ENCODE measurements at regions not wholly inside any gene's neighbourhood (a gene's known extent, or its start where the extent isn't known, plus 50 kb on each side); places are given as distances from the start of the nearest gene placed in this dataset.

DNA sequence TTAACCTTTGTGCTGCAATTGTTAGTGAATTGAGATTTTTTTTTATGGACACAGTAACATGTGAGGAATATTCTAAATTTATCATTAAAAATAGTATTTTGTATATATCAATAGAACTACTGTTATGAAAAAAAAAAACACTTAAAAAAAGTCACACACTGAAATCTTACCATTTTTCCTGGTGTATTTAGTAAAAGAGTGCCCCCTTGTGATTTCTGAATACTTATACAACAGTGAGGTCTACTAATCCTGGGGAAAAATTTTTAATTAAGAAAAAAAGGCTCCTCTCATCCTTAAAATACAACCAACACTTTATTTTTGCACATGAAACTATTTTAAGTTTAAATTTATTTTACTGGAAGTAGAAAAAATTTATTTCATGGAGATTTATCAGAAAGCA is 56.4 kb upstream of the SPOCK3 start:
- no peak for DNase-seq

DNA sequence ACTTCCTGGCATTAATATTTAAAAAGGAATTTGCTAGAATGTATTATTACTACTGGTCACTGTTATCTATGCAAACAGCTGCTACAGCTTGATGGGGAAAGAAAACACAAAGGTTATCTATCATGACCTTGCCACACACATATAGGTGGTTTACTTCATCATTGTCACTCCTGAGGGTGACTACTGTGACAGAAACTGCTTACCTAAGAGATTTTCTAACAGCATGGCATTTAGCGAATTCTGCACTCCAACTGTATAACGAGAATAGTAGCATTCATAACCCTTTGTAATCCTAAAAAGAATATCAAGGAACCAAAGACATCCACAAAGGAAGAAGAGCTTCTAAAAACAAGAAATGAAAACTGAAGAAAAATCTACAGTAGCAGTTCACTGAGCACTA is 74.6 kb upstream of the SPOCK3 start:
- DNase-seq = no peak

DNA sequence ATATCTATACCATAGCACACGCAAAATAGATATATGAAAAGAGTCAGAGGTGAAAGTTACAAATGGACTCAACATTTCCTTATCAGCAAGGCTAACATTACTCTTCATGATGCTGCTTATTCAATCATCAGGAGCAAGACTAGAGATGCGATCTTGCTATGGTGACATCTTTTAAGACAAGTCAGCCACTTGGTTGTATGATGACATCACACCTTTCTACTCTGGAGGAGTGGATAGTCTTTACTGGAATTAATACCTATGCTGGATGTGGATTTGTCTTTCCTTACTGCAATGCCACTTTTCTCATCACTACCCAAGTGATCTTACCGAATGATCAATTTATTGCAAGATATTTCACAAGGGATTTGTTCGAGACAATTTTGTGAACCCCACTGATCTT is 87.0 kb upstream of the SPOCK3 start:
- no peak for DNase-seq

DNA sequence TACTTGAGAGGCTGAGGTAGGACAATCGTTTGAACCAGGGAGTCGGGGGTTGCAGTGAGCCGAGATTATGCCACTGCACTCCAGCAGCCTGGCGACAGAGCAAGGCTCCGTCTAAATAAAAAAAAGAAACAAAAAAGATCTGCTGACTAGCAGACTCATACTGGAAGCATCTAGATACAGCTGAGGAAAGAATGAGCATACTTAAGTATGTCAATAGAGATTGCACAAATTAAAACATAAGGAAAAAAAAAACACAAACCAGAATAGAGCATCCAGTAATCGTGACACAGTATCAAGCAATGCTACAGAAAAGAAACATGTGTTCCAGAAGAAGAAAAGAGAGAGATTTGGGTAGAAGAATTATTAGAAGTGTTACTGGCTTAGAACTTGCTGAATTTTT is 105.5 kb upstream of the SPOCK3 start:
- DNase-seq = no peak

DNA sequence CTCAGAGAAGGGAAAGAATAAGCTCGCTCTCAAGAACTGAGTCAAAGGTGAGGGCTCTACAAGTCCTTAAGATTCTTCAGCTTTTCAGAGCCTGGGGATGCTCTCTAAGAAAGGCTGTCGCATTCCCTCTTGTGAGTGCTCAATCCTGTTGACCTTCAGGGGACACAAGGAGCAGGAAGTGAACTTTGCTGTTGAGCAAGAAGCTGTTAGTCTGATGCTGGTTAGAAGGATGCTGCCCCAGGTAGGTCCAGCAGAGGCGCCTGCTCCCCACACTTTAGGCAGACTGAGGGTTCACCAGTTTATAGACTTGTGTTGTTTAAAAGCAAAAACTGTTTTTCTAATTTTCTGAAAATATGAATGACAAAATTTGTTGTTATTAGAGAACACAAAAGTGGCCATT is 125.4 kb upstream of the SPOCK3 start:
- DNase-seq = no peak

DNA sequence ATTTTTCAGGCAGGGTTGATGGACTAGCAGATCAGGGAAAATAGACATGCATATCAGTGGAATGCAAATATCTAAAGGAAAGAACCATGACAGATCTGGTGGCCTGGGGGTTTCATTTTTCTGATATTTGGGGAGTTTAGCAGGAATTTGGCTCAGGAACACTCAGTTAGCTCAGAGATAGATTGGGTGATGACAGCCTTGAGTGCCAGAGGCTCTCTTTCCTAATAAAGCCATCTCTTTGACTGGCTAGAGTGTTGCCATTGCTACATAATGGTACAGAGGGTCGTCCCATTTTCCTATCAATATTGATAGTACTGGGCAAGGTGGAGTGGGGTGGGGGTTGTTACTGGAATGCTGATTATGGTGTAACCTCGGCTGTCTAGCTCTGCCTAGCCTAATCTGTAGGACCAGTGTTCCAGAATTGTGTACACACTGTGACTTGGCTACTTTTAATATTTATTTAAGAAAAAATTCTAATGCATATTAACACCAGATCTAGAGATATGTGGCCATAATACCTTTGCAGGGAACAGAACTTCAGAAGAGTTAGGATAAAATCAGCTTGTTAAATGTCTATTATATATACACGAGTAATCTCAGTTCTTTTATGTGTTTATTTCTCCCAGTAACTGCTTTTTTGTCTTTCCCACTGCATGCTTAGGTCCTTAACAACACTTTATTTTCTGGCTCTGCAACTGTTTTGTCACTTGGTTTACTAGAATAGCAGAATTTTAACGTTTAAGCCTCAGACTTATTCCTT is 145.0 kb upstream of the SPOCK3 start:
- DNase-seq = no peak

DNA sequence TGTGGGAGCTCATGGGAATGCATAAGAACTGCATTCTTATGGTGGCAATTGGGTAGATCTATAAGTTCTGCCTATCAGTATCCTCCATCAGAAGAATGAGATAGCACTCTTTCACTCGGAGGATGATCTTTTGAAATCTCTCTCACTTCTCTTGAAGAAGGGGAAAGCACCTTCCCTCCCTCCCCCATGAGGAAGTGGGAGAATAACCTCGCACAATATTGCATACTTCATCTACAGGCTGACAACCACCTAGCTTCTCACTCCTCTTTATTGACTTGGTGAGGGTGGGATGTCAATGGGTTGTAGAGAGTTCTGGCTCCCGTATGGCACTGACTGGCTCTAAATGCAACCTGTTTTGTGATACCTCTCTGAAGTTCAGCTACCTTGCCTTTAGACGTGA is 146.7 kb upstream of the SPOCK3 start:
- no peak for DNase-seq

DNA sequence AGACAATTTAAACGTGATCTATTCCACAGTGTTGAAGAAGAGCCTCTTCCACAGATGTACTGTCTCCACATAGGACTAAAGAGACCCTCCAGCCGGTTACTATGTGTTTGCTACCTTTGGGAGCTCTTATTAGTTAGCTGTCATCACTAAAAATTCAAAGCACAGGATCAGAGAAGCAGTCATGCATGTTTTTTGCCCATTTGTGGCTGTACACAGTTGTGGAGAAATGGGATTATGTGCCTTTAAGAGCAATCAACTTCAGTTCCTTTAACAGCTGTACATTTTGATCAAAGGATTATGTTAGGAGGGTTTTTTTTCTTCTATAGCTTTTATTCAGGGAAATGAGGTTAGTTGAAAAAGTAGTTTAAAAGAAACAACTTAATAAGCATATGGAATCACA is 149.0 kb upstream of the SPOCK3 start:
- DNase-seq = no peak

DNA sequence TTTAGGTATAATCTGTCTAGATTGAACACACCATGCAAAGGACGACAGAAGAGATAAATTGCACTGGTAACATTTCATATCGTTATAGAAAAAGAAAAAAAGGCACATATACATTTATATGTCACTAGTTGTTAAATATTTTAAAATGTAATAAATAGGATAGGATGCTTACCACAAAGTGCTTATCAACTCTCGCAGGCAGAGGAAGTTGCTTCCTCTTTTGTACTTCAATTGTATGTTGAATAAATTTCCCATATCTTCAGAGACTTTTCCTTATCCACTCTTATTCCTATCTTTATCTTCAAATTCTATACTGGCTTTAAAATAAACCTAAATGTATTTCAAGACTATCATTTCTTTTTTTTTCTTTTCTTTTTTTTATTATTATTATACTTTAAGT is 163.3 kb upstream of the SPOCK3 start:
- no peak for DNase-seq

DNA sequence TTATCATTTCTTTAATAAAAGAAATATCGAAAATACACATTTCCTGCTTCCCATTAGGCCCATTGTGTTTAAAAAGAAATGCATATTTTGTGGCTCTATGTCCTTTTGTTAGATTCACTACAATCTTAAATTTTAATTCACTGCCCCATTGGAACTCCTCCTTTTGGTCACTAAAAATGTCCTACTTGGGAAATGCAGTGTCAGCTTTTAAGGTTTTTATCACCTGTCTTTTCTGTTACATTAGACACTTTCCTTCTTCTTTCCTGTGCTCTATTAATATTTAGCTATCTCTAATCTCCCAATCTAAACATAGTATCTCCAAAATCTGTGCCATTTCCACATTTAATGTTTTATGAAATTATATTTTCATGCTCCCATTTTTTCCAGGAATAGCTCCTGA is 164.9 kb upstream of the SPOCK3 start:
- DNase-seq = no peak

DNA sequence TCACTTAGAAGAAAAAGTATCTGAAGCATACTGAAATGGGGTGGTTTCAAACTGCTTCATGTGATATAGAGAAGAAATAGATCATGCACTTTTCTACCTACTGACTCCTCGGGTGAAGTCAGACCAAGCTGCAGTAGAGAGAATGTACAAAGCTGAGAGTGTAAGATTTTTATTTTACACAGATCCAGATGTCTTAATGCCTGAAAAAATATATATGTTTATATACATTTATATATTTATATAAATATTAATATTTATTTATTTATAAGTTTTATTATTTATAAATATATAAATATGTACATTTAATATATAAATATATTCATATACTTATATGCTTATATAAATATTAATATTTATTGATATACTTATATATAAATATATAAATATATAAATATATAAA is 171.9 kb upstream of the SPOCK3 start:
- no peak for DNase-seq

DNA sequence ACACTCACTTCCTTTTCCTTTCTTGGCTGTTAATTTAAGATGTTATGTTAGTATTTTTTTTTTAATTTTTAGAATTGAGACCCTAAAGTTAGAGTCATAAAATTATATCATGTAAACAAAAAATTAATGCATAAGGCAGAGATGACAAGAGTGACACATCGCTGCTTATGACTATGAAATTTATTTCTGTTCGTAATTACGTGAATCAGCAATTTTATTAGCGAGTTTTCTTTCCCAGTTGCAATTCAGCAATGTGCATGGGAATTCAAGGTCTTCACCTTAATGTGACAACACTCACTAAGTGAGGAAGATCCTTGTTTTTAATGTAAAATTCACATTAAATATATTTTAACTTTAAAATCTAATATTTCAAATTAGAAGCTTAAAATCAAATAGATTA is 181.2 kb upstream of the SPOCK3 start:
- no peak for DNase-seq

DNA sequence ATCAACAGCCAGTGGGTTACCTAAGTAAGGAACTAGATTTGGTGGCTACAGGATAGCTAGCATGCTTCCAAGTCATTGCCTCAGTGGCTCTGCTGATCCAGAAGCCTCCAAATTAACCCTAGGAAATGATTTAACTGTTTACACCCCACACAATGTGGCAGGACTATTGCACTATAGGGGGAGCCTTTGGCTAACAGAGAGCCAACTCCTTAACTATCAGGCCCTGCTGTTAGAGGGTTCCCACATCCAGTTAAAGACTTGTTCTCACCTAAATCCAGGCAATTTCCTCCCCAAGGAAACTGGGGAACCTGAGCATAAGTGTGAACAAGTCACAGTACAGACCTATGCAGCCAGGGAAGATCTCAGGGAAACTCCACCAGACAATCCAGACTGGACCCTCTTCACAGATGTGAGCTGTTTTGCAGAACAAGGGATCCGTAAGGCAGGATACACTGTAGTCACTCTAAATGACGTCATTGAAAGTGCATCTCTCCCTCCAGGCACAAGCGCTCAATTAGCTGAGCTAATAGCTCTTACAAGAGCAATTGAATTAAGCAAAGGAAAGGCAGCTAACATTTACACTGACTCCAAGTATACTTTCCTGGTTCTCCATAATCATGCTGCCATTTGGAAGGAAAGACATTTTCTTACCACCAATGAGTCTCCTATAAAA is 185.3 kb upstream of the SPOCK3 start:
- DNase-seq = no peak

DNA sequence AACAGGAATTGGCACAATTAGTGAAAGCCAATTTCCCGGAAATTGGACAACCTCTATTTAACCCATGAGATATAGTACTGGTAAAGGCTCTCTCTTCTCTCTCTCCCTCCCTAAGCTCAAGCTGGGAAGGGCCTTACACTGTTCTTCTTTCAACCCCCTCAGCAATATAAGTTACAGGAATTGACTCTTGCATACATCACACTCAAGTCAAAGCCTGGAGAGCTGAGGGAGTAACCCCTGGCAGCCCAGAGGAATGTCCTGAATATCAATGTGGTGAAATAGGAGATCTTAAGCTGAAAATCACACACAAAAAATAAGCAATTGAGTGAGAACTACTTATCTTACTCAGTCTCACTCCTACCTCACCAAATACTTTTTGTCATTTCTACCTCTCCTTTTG is 186.9 kb upstream of the SPOCK3 start:
- DNase-seq = no peak

DNA sequence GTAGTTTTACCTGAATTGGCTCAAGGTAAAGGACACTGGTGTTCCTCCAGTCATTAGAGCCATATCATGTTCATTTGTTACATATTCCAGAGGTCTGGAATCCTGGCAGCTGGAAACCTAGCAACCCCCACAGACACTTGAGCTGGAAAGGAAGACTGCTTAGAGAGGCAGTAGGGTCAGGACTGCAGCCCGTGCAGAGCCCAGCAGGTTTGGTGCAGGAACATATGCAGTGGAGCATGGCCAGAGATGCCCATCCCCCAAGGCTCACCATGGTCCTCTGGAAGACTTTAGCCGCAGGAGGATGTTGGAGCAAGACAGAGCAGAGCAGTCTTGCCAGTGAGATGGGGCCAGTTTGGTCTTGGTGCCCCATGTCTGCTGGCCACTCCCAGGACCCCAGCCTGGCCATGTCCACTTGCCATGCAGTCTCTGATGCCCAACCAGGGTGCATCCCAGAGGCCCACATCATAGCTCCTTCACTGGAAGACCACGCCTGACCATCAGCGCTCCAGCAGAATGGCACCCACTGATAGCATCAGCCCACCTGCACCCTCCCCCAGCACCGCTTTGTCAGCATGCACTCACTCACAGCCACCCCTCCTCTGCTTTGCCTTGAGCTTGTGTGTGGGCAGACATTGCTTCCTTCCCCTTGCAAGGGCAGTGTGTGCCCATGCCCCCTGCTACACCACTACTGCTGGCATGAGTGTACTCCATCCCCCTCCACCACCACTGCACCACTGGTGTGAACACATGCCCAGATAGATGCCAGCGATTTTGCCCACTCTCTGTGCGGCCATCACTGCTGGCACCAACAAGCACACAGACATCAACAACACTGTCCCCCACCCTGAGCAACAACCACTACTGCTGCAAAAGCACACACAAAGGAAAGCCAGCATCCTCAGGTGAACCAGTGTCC is 190.3 kb upstream of the SPOCK3 start:
- DNase-seq = no peak

DNA sequence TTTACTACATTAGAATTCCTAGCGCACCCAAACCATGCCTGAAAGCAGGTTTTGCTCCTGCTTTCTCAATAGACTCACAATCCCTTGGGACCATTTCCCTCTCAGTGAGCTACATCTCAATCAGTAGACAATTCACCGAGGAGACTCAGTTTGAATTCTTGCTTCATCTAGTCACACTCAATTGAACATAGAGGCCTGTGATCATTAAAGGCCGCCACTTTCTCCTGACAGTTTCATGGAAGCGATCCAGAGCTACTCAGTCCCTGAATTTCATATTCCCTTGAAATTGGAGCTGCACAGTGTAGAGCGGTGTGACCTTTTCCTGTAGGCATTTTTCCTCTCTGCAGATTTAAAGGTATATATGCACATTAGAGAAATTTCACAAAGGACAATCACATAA is 193.9 kb upstream of the SPOCK3 start:
- no peak for DNase-seq

DNA sequence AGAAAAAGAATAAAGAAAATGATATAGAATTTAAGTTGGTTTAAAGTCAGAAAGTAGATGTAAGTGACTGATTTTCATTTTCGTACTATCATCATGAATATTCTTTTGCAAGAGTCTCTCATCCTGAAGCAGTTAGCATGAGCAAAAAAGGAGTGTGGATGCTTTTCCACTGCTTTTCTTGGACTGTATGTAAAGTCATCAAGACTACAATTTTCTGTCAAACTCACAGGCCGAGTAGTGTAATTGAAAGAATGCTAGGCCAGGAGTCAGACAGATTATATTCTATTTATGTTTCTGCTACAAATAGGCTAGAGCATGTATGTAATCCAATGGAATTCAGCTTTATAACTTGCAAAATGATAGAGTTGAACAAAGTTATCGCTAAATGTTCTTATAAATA is 197.1 kb upstream of the SPOCK3 start:
- no peak for DNase-seq

DNA sequence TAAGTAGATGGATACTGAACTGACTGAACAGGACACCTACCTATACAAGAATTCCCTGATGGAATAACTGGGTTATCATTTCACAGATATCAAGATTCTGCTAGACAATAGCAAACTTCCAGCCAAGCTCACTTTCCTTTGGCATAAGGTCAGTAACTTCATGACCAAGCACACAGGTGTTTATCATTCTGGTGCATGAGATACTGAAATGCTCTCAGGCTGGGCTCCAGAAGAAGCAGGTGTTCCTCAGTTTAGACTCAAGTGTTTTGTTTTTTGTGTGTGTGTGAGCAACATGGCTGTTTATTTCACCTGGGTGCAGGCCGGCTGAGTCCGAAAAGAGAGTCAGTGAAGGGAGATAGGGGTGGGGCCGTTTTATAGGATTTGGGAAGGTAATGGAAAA is 201.5 kb upstream of the SPOCK3 start:
- DNase-seq = no peak

DNA sequence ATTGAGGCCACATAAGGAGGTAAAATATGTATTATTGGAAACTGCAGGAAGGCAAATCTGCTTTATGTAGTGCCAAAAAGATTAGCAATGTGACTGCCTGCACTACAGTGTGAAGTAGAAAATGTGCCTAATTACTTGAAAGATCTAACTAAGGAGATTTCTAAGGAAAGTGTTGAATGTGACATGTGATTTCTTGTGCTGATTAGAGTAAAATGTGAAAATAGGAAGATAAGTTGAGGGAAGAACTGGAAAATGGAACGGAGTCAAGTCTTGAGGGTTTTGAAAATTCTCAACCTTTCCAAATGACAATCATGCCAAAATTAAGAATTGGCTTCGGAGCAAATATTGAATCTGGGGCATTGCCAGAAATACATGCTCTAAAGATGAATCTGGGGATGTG is 209.5 kb upstream of the SPOCK3 start:
- no peak for DNase-seq

DNA sequence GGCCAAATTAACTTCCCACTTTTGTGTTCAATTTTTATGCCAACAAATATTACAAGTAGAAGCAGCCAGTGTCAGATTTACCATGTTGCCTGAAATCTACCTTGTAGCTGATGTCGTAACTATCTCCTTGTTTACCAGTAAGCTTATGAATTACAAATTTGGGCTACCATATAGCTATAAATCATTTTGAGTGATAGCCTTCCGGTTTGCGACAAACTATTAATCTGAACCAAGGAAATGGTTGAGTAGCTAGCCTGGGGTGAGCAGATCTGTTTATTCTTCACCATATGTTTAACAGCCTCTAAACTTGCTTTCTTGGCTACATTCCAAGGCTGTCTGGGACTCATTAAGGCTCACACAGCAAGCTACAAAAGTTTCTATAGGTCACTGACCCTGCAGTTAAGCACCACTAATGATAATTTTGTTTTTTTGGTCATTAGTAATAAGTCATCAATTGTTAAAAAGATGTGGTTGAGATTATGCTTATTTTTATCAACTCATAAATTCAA is 218.7 kb upstream of the SPOCK3 start:
- DNase-seq = no peak

DNA sequence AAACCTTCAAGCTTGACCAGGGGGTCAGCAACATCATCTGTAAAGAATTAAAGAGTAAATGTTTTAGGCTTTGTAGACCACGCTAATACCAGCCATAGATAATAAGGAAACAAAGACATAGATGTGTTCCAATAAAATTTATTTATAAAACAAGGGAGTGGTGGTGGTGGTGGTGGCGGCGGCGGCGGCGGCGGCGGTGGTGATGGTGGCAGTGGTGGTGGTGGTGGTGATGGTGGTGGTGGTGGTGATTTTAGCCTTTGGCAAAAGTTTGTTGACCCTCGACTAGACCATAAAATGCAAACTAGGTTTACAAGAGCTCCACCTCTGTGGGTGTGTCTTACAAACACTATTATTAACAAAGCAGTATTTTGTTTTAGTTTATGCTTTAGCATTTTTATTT is 222.3 kb upstream of the SPOCK3 start:
- DNase-seq = no peak

DNA sequence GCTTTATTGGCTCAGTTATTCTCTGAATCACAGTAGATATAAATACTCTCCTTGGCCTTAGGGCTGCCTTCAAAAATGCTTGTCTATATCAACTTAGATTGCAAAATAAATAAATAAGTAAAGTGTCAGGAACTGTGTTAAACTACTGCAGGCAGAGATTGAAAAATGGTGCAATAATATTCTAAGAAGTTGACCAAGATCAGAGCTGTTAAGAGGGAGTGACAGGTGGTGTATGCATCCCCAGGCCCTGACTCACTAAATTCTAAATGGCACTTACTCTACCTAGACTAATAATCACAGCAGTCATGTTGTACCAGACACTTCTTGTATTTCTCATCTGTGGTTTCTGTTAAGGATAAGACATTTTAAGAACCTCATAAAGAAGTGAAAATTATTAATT is 235.1 kb upstream of the SPOCK3 start:
- no peak for DNase-seq

DNA sequence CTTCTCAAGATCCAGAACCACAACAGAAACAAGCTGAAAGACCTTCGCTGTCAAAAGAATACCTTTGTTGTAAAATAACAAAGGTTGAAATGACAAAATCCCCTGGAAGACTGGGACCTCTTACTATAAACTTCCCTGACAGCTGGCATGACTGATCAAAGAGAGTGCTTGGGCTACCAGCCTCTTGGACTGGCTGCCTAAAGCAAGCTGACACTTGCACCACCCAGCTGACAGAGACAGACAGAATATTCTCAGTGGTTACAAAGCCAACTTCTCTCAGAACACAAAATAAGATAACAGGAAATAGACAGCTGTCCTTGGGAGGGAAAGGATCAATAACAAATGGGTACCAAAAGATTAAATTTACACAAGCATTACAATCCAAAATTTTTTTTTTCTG is 241.7 kb upstream of the SPOCK3 start:
- DNase-seq = no peak

DNA sequence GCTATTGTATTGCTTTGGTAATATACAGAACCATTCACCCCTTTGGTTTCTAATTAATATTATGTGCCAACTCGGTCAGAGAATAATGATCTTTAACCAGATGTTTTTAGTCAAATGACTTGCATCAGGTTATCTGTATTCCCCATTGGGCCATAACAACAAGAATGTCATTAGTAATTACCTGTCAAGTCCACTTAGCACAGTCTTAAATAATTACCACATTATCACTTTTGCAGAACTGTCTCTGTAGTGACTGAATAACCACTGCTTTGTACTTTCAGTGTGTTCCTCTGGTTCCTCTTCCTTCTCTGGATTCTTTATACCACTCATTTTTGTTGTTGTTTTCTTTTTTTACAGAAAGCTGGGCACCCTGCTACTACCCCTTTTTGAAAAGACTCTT is 257.7 kb upstream of the SPOCK3 start:
- no peak for DNase-seq

Data from activated CD4-positive, alpha-beta T cell treated with anti-CD3 and anti-CD28 coated beads, Interleukin-10, Interleukin-2, amounts not matched to agents 100 ng/mL and 50 ng/mL, durations not matched to agents 16 hours and 8 hours (primary cell).